Neural cell (in vitro differentiated cells): ENCODE measurements at regions not wholly inside any gene's neighbourhood (a gene's known extent, or its start where the extent isn't known, plus 50 kb on each side); places are given as distances from the start of the nearest gene placed in this dataset.

ENCODE experiments used
- MXI1 ChIP-seq: fragments of 450-650 bp; conservative IDR thresholded peaks from 2 replicates; pipeline ENCODE4 v1.6.1; 2014; ENCODE audit warnings: antibody characterized with exemption, mild to moderate bottlenecking; ENCODE audit not compliant: poor library complexity, severe bottlenecking
- POLR2AphosphoS5 ChIP-seq: IDR thresholded peaks from 2 replicates; pipeline ENCODE4 v1.6.1; 2012
- TF ChIP-seq, protein P1 (sequence below): fragments of 450-650 bp; IDR thresholded peaks from 2 replicates; pipeline ENCODE4 v1.5.1; 2014; ENCODE audit warnings: antibody characterized with exemption, mild to moderate bottlenecking, moderate library complexity; ENCODE audit not compliant: poor library complexity, severe bottlenecking
- TF ChIP-seq, protein P2 (sequence below): IDR thresholded peaks from 2 replicates; pipeline ENCODE4 v1.6.1; 2012; ENCODE audit warnings: borderline replicate concordance

DNA sequence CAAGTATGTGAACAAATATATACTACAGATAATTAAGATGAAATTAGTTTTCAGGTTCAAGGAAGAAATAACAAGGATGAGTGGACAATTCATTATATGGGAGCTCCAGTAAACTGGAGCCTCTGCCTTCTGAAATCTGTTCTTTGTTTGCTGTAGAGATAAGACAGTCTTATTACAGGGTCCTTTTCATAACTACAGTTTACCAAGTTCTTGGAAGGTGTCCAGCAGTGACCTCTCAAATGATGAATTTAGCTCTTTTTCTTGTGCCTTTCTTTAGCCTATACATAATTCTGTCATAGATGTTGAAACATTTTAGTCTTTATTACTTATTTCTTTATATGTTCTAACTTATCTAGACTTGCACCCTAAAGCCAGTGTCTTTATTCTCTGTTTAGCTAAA, 89.7 kb upstream of the GBE1 start:
- no peak for TF ChIP-seq MXI1
- TF ChIP-seq, protein P1, sequence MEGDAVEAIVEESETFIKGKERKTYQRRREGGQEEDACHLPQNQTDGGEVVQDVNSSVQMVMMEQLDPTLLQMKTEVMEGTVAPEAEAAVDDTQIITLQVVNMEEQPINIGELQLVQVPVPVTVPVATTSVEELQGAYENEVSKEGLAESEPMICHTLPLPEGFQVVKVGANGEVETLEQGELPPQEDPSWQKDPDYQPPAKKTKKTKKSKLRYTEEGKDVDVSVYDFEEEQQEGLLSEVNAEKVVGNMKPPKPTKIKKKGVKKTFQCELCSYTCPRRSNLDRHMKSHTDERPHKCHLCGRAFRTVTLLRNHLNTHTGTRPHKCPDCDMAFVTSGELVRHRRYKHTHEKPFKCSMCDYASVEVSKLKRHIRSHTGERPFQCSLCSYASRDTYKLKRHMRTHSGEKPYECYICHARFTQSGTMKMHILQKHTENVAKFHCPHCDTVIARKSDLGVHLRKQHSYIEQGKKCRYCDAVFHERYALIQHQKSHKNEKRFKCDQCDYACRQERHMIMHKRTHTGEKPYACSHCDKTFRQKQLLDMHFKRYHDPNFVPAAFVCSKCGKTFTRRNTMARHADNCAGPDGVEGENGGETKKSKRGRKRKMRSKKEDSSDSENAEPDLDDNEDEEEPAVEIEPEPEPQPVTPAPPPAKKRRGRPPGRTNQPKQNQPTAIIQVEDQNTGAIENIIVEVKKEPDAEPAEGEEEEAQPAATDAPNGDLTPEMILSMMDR: no peak
- TF ChIP-seq, protein P2, sequence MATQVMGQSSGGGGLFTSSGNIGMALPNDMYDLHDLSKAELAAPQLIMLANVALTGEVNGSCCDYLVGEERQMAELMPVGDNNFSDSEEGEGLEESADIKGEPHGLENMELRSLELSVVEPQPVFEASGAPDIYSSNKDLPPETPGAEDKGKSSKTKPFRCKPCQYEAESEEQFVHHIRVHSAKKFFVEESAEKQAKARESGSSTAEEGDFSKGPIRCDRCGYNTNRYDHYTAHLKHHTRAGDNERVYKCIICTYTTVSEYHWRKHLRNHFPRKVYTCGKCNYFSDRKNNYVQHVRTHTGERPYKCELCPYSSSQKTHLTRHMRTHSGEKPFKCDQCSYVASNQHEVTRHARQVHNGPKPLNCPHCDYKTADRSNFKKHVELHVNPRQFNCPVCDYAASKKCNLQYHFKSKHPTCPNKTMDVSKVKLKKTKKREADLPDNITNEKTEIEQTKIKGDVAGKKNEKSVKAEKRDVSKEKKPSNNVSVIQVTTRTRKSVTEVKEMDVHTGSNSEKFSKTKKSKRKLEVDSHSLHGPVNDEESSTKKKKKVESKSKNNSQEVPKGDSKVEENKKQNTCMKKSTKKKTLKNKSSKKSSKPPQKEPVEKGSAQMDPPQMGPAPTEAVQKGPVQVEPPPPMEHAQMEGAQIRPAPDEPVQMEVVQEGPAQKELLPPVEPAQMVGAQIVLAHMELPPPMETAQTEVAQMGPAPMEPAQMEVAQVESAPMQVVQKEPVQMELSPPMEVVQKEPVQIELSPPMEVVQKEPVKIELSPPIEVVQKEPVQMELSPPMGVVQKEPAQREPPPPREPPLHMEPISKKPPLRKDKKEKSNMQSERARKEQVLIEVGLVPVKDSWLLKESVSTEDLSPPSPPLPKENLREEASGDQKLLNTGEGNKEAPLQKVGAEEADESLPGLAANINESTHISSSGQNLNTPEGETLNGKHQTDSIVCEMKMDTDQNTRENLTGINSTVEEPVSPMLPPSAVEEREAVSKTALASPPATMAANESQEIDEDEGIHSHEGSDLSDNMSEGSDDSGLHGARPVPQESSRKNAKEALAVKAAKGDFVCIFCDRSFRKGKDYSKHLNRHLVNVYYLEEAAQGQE: no peak
- TF ChIP-seq POLR2AphosphoS5: no peak
